Caco-2 (cell line): ENCODE measurements at regions not wholly inside any gene's neighbourhood (a gene's known extent, or its start where the extent isn't known, plus 50 kb on each side); places are given as distances from the start of the nearest gene placed in this dataset.

Experiments
- BruUV-seq: library from RNA; stranded (reverse); fragments of 400-500 nt; replicated peaks from 2 replicates; lab custom pipeline; 2021; lab: Mats Ljungman, UMichigan
- CTCF ChIA-PET: fragments of 300-600 bp; sonication (Branson Sonifier 250); formaldehyde crosslinking; loops from one replicate; lab custom pipeline; 2022; ENCODE audit warnings: antibody characterized with exemption; lab: Charles Lee
- POLR2A ChIA-PET: fragments of 300-600 bp; sonication (Branson Sonifier 250); formaldehyde crosslinking; loops from one replicate; lab custom pipeline; 2022; ENCODE audit warnings: antibody characterized with exemption; lab: Charles Lee
- DNase-seq, 2 experiments: peaks; one replicate each; pipeline versions ENCODE4 v3.0.0 to v3.0.0-alpha.2; 2020 to 2022
- H3K27me3 ChIP-seq: replicated peaks from 2 replicates; pipeline ENCODE4 v1.6.0; 2011; ENCODE audit warnings: low read length; ENCODE audit not compliant: control insufficient read depth, insufficient read depth
- H3K36me3 ChIP-seq: 2 replicates; pipeline ENCODE4 v1.5.1; 2011; ENCODE audit warnings: low read length; ENCODE audit not compliant: control insufficient read depth, insufficient read depth
- H3K4me1 ChIP-seq: fragments of 250-450 bp; sonication (Bioruptor Pico); 2 replicates; pipeline ENCODE4 v1.5.1; 2020; ENCODE audit warnings: mild to moderate bottlenecking
- H3K4me3 ChIP-seq: 2 replicates; pipeline ENCODE4 v1.5.1; 2011; ENCODE audit warnings: low read depth, mild to moderate bottlenecking, control low read depth, low read length
- H3K9me3 ChIP-seq: fragments of 250-450 bp; sonication (Bioruptor Pico); 2 replicates; pipeline ENCODE4 v1.5.1; 2020; ENCODE audit warnings: mild to moderate bottlenecking, moderate library complexity
- H3K27ac Mint-ChIP-seq: one replicate; pipeline ENCODE4 v1.8.0; 2022; ENCODE audit warnings: mixed read lengths; ENCODE audit not compliant: unreplicated experiment
- H3K27me3 Mint-ChIP-seq: one replicate; pipeline ENCODE4 v1.8.0; 2022; ENCODE audit warnings: mixed read lengths; ENCODE audit not compliant: insufficient read depth, unreplicated experiment
- H3K36me3 Mint-ChIP-seq: one replicate; pipeline ENCODE4 v1.8.0; 2022; ENCODE audit warnings: mild to moderate bottlenecking, mixed read lengths; ENCODE audit not compliant: insufficient read depth, unreplicated experiment
- H3K4me1 Mint-ChIP-seq: one replicate; pipeline ENCODE4 v1.8.0; 2022; ENCODE audit warnings: low read depth, mixed read lengths; ENCODE audit not compliant: unreplicated experiment
- H3K4me3 Mint-ChIP-seq: one replicate; pipeline ENCODE4 v1.8.0; 2022; ENCODE audit warnings: mild to moderate bottlenecking, moderate library complexity, mixed read lengths; ENCODE audit not compliant: unreplicated experiment
- H3K9me3 Mint-ChIP-seq: one replicate; pipeline ENCODE4 v1.8.0; 2022; ENCODE audit warnings: mixed read lengths; ENCODE audit not compliant: unreplicated experiment
- intact Hi-C: fragments of 100-400 bp; cut with micrococcal nuclease; formaldehyde crosslinking; loops from one replicate; pipeline ENCODE4 v1.10.0; 2022; ENCODE audit not compliant: unreplicated experiment
- TF ChIP-seq, protein P1 (sequence below), 2 experiments: fragments of 200-600 bp in 1 of 2; IDR thresholded peaks; 1 replicate in 1 of 2; 2 replicates in 1 of 2; pipeline versions ENCODE4 v1.5.1 to v1.8.0; 2011 to 2022; ENCODE audit warnings: antibody characterized with exemption in 1 of 2, control low read depth in 1 of 2, inconsistent platforms in 1 of 2, low read depth in 1 of 2, low read length in 1 of 2, mild to moderate bottlenecking in 1 of 2, moderate library complexity in 1 of 2; ENCODE audit not compliant: insufficient read depth in 1 of 2, severe bottlenecking in 1 of 2, unreplicated experiment in 1 of 2

DNA sequence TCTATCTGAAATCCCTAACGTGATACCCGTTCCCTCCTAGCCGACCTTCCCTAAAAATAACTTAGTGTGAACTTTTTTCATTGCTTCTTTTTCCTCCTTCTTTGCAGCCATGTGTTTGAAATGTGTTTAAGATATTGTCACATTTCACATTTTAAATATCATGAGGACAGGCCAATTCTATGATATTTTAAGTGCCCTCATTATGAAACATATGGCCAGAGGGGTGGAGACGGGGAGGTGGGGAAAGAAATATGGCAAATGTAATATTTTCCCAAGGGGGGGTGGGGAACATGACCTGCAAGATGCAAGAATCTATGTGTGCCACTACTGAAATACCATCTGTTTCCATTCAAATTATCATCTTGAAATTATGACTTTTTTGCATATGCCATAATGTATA, 1039.2 kb downstream of the AGBL1 start:
- CTCF ChIA-PET = no interaction called here
- Mint-ChIP-seq H3K27ac (no peak overlapping the region), H3K4me1 (no peaks in the 10 kb centered on the region), H3K9me3 (peaks cover 5% of the 10 kb centered on the region), H3K27me3 (peaks cover 2% of the 10 kb centered on the region), H3K36me3 (no peaks in the 10 kb centered on the region), H3K4me3 (no peak overlapping the region)
- DNase-seq = no peak
- no peaks in the 10 kb centered on the region for H3K4me1 ChIP-seq
- no peaks in the 10 kb centered on the region for H3K27me3 ChIP-seq
- TF ChIP-seq, protein P1, sequence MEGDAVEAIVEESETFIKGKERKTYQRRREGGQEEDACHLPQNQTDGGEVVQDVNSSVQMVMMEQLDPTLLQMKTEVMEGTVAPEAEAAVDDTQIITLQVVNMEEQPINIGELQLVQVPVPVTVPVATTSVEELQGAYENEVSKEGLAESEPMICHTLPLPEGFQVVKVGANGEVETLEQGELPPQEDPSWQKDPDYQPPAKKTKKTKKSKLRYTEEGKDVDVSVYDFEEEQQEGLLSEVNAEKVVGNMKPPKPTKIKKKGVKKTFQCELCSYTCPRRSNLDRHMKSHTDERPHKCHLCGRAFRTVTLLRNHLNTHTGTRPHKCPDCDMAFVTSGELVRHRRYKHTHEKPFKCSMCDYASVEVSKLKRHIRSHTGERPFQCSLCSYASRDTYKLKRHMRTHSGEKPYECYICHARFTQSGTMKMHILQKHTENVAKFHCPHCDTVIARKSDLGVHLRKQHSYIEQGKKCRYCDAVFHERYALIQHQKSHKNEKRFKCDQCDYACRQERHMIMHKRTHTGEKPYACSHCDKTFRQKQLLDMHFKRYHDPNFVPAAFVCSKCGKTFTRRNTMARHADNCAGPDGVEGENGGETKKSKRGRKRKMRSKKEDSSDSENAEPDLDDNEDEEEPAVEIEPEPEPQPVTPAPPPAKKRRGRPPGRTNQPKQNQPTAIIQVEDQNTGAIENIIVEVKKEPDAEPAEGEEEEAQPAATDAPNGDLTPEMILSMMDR (IDR thresholded peaks at IDR 0.05; ENCODE audit: insufficient read depth in 1 of 2, low read depth in 1 of 2, low read length in 1 of 2, severe bottlenecking in 1 of 2, unreplicated experiment in 1 of 2) = no peak
- intact Hi-C loops = no loop called here
- H3K4me3 ChIP-seq = no peak overlapping the region
- no TSS peak for BruUV-seq
- H3K36me3 ChIP-seq = no peaks in the 10 kb centered on the region
- no peaks in the 10 kb centered on the region for H3K9me3 ChIP-seq
- POLR2A ChIA-PET = no interaction called here

DNA sequence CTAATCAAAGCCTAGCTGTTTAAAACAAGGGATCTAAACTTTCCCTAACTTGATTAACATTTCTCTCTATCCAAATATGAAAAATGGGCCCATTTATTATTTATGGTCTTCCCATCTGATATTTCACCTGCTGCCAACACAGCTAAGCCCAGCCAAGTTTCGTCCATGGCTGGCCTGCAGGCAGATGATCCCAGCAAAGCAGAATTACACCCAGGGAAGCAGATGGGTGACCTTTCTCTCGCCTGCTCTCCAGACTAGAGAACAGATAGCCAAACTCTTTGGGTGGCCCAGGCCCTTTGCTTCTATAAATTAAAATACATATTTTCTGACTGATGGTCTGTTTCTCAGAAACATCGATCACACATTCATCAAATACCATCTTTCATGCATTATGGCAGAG, 1038.8 kb downstream of the AGBL1 start:
- DNase-seq = no peak
- intact Hi-C loops = no loop called here

GRCh38 chr15:87115795-87116194, 1036.1 kb downstream of the AGBL1 start:
- Histone ChIP-seq H3K27me3 (no peaks in the 10 kb centered on the region), H3K9me3 (no peaks in the 10 kb centered on the region), H3K4me1 (no peaks in the 10 kb centered on the region), H3K36me3 (no peaks in the 10 kb centered on the region), H3K4me3 (no peak overlapping the region)
- Mint-ChIP-seq H3K9me3 (no peaks in the 10 kb centered on the region), H3K27me3 (no peaks in the 10 kb centered on the region), H3K36me3 (no peaks in the 10 kb centered on the region), H3K27ac (no peak overlapping the region), H3K4me1 (no peaks in the 10 kb centered on the region), H3K4me3 (no peak overlapping the region)
- intact Hi-C loops = no loop called here
- ChIA-PET POLR2A (no interaction called here), CTCF (no interaction called here)
- no TSS peak for BruUV-seq
- TF ChIP-seq, protein P1 (IDR thresholded peaks at IDR 0.05; ENCODE audit: insufficient read depth in 1 of 2, low read depth in 1 of 2, low read length in 1 of 2, severe bottlenecking in 1 of 2, unreplicated experiment in 1 of 2) = no peak
- no peak for DNase-seq

More for the DNA sequence above, 1038.8 kb downstream of the AGBL1 start:
- TF ChIP-seq, protein P1 (IDR thresholded peaks at IDR 0.05; ENCODE audit: insufficient read depth in 1 of 2, low read depth in 1 of 2, low read length in 1 of 2, severe bottlenecking in 1 of 2, unreplicated experiment in 1 of 2) = no peak
- no peak overlapping the region for H3K4me3 ChIP-seq
- no peaks in the 10 kb centered on the region for H3K9me3 ChIP-seq
- no TSS peak for BruUV-seq
- peaks cover 2% of the 10 kb centered on the region for H3K27me3 Mint-ChIP-seq
- H3K27ac Mint-ChIP-seq = no peak overlapping the region
- H3K36me3 ChIP-seq = no peaks in the 10 kb centered on the region
- no peaks in the 10 kb centered on the region for H3K36me3 Mint-ChIP-seq
- no peaks in the 10 kb centered on the region for H3K4me1 Mint-ChIP-seq
- H3K9me3 Mint-ChIP-seq = peaks cover 4% of the 10 kb centered on the region
- no peaks in the 10 kb centered on the region for H3K4me1 ChIP-seq
- no peak overlapping the region for H3K4me3 Mint-ChIP-seq
- ChIA-PET CTCF (no interaction called here), POLR2A (no interaction called here)
- no peaks in the 10 kb centered on the region for H3K27me3 ChIP-seq
